C4-2B (cell line): ENCODE measurements at regions not wholly inside any gene's neighbourhood (a gene's known extent, or its start where the extent isn't known, plus 50 kb on each side); places are given as distances from the start of the nearest gene placed in this dataset.

Experiments used
- H3K27ac ChIP-seq: fragments of 450-650 bp; 2 replicates; pipeline ENCODE4 v1.5.1; 2017
- ZFX ChIP-seq: fragments of 450-650 bp; IDR thresholded peaks from 2 replicates; pipeline ENCODE4 v1.6.1; 2017
- TF ChIP-seq, protein P1 (sequence below): fragments of 450-650 bp; conservative IDR thresholded peaks from 2 replicates; pipeline ENCODE4 v1.5.1; 2017; ENCODE audit warnings: mild to moderate bottlenecking

DNA sequence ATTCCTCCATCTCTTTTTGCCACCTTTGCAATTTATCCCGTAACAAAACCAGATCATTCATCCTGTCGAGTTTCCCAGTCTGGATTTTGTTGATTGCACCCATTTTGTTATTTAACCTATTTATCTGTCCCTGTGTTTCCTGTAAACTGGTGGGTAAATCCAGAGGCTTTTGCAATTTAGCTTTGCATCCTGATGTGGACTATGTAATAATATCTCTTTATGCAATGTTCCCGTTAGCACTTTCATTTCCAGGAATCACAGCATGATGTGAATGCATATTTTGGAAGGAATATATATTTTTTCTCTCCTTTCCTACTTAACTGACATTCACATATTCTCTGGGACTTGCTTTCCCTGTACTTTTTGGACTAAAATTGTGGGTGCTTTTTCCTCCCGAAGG is 240.3 kb upstream of the GAS1 start:
- no peak for TF ChIP-seq ZFX
- TF ChIP-seq, protein P1, sequence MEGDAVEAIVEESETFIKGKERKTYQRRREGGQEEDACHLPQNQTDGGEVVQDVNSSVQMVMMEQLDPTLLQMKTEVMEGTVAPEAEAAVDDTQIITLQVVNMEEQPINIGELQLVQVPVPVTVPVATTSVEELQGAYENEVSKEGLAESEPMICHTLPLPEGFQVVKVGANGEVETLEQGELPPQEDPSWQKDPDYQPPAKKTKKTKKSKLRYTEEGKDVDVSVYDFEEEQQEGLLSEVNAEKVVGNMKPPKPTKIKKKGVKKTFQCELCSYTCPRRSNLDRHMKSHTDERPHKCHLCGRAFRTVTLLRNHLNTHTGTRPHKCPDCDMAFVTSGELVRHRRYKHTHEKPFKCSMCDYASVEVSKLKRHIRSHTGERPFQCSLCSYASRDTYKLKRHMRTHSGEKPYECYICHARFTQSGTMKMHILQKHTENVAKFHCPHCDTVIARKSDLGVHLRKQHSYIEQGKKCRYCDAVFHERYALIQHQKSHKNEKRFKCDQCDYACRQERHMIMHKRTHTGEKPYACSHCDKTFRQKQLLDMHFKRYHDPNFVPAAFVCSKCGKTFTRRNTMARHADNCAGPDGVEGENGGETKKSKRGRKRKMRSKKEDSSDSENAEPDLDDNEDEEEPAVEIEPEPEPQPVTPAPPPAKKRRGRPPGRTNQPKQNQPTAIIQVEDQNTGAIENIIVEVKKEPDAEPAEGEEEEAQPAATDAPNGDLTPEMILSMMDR = no peak
- H3K27ac ChIP-seq = no peak overlapping the region

DNA sequence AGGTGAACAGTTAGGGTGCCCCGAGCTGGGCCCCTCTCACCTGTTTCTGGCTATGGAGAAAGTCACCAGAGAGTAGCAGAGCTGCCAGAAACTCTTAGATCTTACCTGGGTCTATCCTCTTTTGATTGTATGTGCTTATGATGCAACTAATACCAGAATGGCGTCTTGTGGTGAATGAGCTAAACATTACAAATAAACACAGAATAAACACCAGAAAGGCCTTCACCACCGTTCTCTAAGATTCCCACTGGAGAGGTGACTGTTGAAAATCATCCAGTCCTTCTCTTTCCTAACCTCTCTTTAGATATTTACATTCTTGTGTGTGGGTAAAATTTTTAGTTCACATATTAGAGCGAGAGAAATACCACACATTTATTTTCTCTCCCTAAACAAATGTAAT is 241.7 kb upstream of the GAS1 start:
- H3K27ac ChIP-seq = no peak overlapping the region
- TF ChIP-seq, protein P1 = no peak
- no peak for TF ChIP-seq ZFX

DNA sequence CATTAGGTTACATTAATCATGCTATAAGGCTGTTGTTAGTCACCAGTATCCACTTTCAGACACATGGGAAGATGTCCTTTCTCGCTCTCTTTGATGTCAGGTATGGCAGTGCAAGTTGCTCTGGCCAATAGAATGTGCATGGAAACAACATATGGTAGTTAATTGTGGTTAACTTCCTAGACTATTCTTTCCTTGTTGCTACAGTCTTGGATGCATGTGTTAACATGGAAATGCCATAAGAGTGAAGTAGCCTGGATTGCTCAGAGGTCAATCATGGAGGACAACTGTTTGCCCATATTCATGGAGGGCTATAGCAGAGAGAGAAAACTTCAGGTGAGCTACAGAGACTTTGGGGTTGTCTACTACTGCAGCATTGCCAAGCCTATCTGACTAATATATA is 245.8 kb upstream of the GAS1 start:
- H3K27ac ChIP-seq = no peak overlapping the region
- TF ChIP-seq, protein P1 = no peak
- TF ChIP-seq ZFX = no peak

DNA sequence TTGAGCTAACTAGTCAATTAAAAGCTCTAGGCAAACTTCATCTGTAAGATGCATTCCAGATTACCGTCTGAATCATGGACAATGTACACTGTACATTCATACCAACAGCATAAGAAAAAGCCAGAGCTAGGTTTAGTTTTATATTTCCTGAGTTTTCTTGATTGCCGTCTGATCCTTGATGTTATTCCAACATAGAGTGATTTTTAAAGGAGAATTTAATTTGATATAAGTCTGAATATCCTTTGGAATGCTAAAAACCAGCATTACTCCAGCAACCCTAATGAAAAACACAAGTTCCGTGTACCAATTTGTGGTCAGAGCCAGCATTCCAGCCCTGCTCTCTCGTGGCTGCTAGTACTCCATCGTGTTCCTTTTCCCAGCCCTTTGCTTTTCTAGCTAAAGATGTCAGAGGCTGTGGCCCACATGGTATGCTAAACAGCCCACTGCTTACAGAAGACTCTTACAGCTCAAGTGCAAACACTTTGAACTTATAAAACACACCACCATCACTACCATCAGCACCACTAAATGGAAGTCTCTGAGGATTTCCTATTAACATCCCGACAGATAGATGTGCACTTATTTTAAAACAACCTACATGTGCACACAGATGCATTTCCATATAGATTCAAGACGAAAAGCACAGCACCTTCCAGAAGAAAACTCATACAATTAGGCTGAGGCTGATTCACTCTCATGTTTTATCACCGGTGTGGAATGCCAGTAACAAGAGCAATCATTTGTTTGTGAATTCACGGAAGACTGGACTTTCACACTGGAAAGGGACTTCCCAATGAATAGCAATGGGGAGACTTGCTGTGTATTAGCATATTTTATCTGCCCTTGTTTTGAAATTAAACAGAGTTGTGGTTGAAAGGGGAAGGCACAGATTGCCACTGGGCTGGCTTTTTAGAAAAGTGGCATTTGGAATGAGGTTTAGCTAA is 246.9 kb upstream of the GAS1 start:
- TF ChIP-seq, protein P1 = no peak
- TF ChIP-seq ZFX = no peak
- no peak overlapping the region for H3K27ac ChIP-seq

DNA sequence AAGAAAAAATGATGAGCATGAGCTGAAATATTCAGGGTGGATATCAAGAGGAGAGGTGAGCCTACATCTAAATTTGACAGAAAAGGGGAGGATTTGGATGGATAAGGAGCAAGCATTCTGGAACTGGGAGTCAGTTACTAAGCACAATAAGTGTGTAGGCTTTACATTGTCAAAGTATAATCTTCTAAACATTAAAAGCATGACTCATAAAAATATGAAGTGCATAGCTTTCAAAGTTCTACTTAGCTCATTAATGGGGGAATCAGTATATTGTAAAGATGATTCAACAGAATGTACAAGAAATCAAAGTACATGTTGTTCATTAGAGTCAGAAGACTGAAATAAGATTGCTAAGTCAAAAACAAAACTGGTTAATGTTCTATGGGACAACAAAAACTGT is 248.0 kb upstream of the GAS1 start:
- no peak for TF ChIP-seq ZFX
- TF ChIP-seq, protein P1 = no peak

DNA sequence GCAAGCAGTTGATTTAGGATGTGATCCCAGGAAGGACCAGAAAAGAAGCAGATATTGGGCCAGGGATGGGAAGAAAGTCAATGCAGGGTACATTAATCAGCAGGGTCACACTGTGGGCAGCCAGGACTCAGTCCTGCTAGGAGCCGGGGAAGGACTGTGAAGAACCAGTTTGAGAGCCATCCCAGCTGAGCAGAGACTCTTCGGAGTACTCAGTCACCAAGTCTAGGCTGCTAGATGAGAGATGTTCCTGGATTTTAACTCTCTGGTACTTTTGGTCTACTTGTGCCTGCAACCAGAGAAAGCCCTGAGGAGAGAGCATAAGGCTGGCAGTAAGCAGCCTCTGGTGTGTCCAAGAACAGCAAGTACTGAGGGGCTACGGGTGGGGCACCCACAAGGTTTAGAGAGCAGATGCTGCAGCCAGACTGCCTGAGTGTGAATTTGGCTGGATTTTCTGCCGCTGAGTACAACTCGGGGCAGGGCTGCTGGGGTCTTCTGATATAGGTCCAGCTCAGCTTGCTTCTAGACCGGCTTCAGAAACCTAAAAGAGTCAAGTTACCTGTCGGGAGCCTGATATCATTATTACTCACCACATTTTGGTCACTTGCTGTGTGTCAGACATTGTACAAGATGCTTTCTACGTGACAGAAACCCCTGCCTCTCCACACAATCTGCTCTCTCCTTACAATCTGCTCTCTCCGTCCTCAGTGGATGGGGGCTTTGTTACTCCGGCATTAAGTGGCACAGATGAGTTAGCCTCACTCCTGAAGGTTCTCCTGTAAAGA is 250.2 kb upstream of the GAS1 start:
- no peak overlapping the region for H3K27ac ChIP-seq
- TF ChIP-seq, protein P1 = no peak
- TF ChIP-seq ZFX = no peak

More for the DNA sequence above, 248.0 kb upstream of the GAS1 start:
- H3K27ac ChIP-seq = no peak overlapping the region

DNA sequence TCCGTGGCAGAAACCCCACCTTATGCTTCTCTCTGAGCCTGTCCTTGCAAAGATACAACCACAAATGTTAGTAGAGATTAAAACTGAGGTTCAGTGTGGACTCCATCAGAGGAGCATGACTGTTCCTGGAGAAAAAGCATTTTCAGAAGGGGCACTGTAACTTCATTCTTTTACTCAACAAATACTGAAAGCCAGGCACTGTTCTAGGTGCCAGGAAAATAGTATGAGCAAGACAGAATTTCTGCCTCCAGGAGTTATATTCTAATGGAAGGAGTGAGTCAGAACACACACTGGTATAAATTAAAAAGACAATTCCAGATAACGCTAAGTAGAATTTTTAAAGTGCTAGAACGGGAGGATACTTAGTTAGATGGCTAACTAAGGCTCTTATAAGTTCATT is 251.4 kb upstream of the GAS1 start:
- H3K27ac ChIP-seq = no peak overlapping the region
- no peak for TF ChIP-seq ZFX
- TF ChIP-seq, protein P1 = no peak
